Transverse colon (tissue), 4 donors: ENCODE measurements at regions not wholly inside any gene's neighbourhood (a gene's known extent, or its start where the extent isn't known, plus 50 kb on each side); places are given as distances from the start of the nearest gene placed in this dataset.

Experiments used
- DNase-seq: peaks from one replicate; pipeline ENCODE4 v3.0.0-alpha.2; 2019
- H3K27ac ChIP-seq, 4 donors: fragments of 200-600 bp; sonication (generic); 2 replicates each; pipeline ENCODE4 v1.5.1; 2016 to 2018; ENCODE audit warnings: inconsistent platforms in 4 of 4
- H3K27me3 ChIP-seq: fragments of 200-600 bp; sonication (generic); 2 replicates; pipeline ENCODE4 v1.5.1; 2017; ENCODE audit warnings: inconsistent platforms
- H3K36me3 ChIP-seq, 4 donors: fragments of 200-600 bp; sonication (generic); 2 replicates each; pipeline ENCODE4 v1.5.1; 2017 to 2019; ENCODE audit warnings: inconsistent platforms in 4 of 4
- H3K4me1 ChIP-seq, 4 donors: fragments of 200-600 bp; sonication (generic); 2 replicates each; pipeline ENCODE4 v1.5.1; 2017 to 2020; ENCODE audit warnings: inconsistent platforms in 4 of 4
- H3K4me3 ChIP-seq, 4 donors: fragments of 200-600 bp; sonication (generic); 1 replicate in 1 of 4; 2 replicates in 3 of 4; pipeline versions ENCODE4 v1.5.1 to v1.6.1; 2017 to 2019; ENCODE audit warnings: inconsistent platforms in 4 of 4
- H3K9me3 ChIP-seq, 2 donors: fragments of 200-600 bp; sonication (generic); 2 replicates each; pipeline ENCODE4 v1.5.1; 2017 to 2019; ENCODE audit warnings: inconsistent platforms in 2 of 2
- EP300 ChIP-seq: sonication (generic); formaldehyde crosslinking; IDR thresholded peaks from one replicate; pipeline ENCODE4 v1.6.1; 2017; ENCODE audit warnings: antibody characterized with exemption, low read depth
- POLR2A ChIP-seq: fragments of 450-650 bp; IDR thresholded peaks from one replicate; pipeline ENCODE4 v1.6.1; 2016; ENCODE audit warnings: antibody characterized with exemption, mild to moderate bottlenecking, moderate library complexity
- POLR2AphosphoS5 ChIP-seq, 3 donors: sonication (generic); formaldehyde crosslinking; IDR thresholded peaks; one replicate each; pipeline ENCODE4 v1.6.1; 2016; ENCODE audit warnings: antibody characterized with exemption in 3 of 3
- WGBS, 2 donors: methylation state at CpG; one replicate each; pipeline ENCODE4 v1.1.5; 2018; ENCODE audit warnings: low coverage in 1 of 2; 5-methylcytosine and 5-hydroxymethylcytosine counted together
- in situ Hi-C, 4 donors: fragments of 200-750 bp; cut with MboI; loops; one replicate each; pipeline versions ENCODE4 v1.15.0 to v1.15.1; 2017; ENCODE audit warnings: low sequenced_read_pairs in 3 of 4, low pct_ligation_motif_present in 1 of 4, low pct_unique_long_range_greater_than_20kb in 1 of 4
- intact Hi-C: fragments of 100-400 bp; cut with DNase I; formaldehyde crosslinking; loops from one replicate; pipeline ENCODE4 v1.15.1; 2023; ENCODE audit warnings: low total_unique reads
- TF ChIP-seq, protein P1 (sequence below), 5 experiments: fragments of 200-600 bp in 3 of 5; fragments of 450-650 bp in 2 of 5; sonication (generic) in 3 of 5; IDR thresholded peaks; 1 replicate in 2 of 5; 2 replicates in 3 of 5; pipeline ENCODE4 v1.5.1; 2016 to 2017; ENCODE audit warnings: antibody characterized with exemption in 5 of 5, inconsistent platforms in 3 of 5, mild to moderate bottlenecking in 2 of 5, moderate library complexity in 1 of 5

DNA sequence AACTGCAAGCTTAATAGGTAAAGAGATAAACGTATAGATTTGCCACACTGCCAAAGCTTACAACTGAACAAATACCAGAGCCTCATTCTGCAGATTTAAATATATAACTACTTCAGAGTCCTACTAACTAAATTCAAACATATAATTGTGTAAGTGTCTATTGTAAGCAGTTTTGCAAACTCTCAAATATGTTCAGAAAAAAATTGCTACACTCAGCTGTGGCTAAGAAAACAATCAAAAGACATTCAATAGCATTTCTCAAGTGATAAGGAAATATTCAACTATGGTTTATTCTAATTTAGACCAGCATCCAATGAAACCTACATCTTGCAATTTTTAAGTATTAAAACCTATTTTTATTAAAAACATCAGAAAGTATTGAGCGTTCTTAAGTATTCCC, 202.4 kb downstream of the KCTD12 start:
- H3K27ac ChIP-seq: peak overlapping the region in 1 of 4 donors; percentile 35
- 77 to 87% methylated on average over 2 of the region's 2 CpGs for WGBS, 2 donors
- no peak overlapping the region for H3K4me3 ChIP-seq
- no peak for DNase-seq
- in situ Hi-C loops: no loop called here
- no peaks in the 10 kb centered on the region for H3K36me3 ChIP-seq
- H3K27me3 ChIP-seq: no peaks in the 10 kb centered on the region
- TF ChIP-seq POLR2AphosphoS5 (IDR thresholded peaks at IDR 0.05) (no peak), EP300 (no peak), POLR2A (no peak)
- TF ChIP-seq, protein P1, sequence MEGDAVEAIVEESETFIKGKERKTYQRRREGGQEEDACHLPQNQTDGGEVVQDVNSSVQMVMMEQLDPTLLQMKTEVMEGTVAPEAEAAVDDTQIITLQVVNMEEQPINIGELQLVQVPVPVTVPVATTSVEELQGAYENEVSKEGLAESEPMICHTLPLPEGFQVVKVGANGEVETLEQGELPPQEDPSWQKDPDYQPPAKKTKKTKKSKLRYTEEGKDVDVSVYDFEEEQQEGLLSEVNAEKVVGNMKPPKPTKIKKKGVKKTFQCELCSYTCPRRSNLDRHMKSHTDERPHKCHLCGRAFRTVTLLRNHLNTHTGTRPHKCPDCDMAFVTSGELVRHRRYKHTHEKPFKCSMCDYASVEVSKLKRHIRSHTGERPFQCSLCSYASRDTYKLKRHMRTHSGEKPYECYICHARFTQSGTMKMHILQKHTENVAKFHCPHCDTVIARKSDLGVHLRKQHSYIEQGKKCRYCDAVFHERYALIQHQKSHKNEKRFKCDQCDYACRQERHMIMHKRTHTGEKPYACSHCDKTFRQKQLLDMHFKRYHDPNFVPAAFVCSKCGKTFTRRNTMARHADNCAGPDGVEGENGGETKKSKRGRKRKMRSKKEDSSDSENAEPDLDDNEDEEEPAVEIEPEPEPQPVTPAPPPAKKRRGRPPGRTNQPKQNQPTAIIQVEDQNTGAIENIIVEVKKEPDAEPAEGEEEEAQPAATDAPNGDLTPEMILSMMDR (IDR thresholded peaks at IDR 0.05): no peak
- no peaks in the 10 kb centered on the region for H3K9me3 ChIP-seq
- H3K4me1 ChIP-seq: no peaks in the 10 kb centered on the region
- intact Hi-C loops: no loop called here

DNA sequence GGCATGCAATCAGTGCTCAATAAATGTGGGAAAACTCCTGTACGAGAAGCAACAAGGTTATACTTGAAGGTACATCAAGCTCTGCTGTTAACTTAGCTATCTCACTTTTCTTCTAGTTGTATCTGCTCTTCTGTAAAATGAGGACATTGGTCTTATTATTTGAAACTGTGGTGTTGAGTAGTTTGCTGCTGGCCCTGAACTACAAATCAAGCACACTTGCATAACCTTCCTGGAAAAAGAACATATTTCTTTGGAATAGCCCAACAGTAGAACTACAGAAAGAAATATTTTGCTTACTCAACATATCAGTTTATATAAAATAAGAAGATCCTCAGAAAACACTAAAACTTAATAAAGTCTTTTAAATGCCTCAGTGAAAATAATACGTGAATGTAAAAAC, 203.0 kb downstream of the KCTD12 start:
- Histone ChIP-seq H3K4me3 (no peak overlapping the region), H3K27ac (peak overlapping the region in 1 of 4 donors; percentile 35), H3K27me3 (no peaks in the 10 kb centered on the region), H3K4me1 (no peaks in the 10 kb centered on the region), H3K36me3 (no peaks in the 10 kb centered on the region), H3K9me3 (no peaks in the 10 kb centered on the region)
- in situ Hi-C loops: no loop called here
- intact Hi-C loops: no loop called here
- WGBS, 2 donors: 84 to 89% methylated on average over 2 of the region's 2 CpGs
- no peak for DNase-seq
- TF ChIP-seq EP300: no peak
- no peak for TF ChIP-seq POLR2AphosphoS5 (IDR thresholded peaks at IDR 0.05)
- TF ChIP-seq, protein P1 (IDR thresholded peaks at IDR 0.05): no peak
- no peak for TF ChIP-seq POLR2A

DNA sequence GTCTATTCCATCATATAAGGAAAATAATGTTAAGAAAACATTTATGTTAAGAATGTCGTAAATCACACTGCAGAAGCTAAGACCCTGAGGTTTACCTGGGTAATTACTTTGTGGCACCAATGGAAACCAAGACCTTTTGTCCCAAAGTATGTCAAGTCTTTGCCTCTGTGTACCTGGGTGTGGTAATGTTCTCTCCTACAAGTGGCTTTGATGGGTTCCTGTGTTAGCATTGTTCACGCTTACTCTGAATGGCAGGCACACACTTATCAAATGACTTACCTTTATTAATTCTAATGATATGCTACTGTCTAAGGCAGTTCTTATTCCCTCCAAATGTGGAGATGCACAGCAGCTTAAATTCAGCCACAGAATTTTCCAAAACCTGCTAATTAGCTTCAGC, 206.1 kb downstream of the KCTD12 start:
- in situ Hi-C loops (no loop called here), intact Hi-C loops (no loop called here)
- TF ChIP-seq, protein P1 (IDR thresholded peaks at IDR 0.05): no peak
- TF ChIP-seq EP300 (no peak), POLR2A (no peak), POLR2AphosphoS5 (IDR thresholded peaks at IDR 0.05) (no peak)

DNA sequence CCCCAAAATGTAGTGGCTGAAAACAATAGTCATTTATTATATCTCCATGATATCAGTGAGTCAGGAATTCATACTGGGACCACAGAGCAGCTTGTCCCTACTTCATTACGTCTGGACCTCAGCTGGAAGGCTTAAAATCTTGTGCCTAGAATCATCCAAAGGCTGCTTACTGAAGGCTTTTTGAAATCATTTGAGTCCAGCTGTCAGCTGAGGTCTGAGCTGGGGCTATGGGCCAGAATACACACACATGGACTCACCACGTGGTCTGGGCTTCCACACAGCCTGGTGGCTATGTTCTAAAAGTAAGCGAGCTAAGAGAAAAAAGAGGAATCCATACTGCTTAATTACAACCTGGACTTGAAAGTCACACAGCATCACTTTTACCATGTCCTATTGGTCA, 209.2 kb downstream of the KCTD12 start:
- 43 to 57% methylated on average over 1 to 3 of the region's 3 CpGs for WGBS, 2 donors
- no peaks in the 10 kb centered on the region for H3K27me3 ChIP-seq
- in situ Hi-C loops: no loop called here
- H3K36me3 ChIP-seq: no peaks in the 10 kb centered on the region
- intact Hi-C loops: no loop called here
- no peaks in the 10 kb centered on the region for H3K9me3 ChIP-seq
- no peak for TF ChIP-seq POLR2AphosphoS5 (IDR thresholded peaks at IDR 0.05)
- TF ChIP-seq, protein P1 (IDR thresholded peaks at IDR 0.05): no peak
- TF ChIP-seq EP300: no peak
- no peak for TF ChIP-seq POLR2A
- H3K4me1 ChIP-seq: no peaks in the 10 kb centered on the region
- no peak overlapping the region for H3K27ac ChIP-seq
- no peak for DNase-seq
- H3K4me3 ChIP-seq: no peak overlapping the region

More for the DNA sequence above, 206.1 kb downstream of the KCTD12 start:
- DNase-seq: no peak
- H3K27ac ChIP-seq: no peak overlapping the region
- no peak overlapping the region for H3K4me3 ChIP-seq
- no peaks in the 10 kb centered on the region for H3K36me3 ChIP-seq
- no peaks in the 10 kb centered on the region for H3K9me3 ChIP-seq
- H3K4me1 ChIP-seq: no peaks in the 10 kb centered on the region
- no peaks in the 10 kb centered on the region for H3K27me3 ChIP-seq
- 75 to 80% methylated on average over 1 to 2 of the region's 2 CpGs for WGBS, 2 donors
